Activated effector memory CD4-positive, alpha-beta T cell treated with Interleukin-2 at 50 U/mL for 16 hours (primary cell): ENCODE measurements at regions not wholly inside any gene's neighbourhood (a gene's known extent, or its start where the extent isn't known, plus 50 kb on each side); places are given as distances from the start of the nearest gene placed in this dataset.

Source experiments
- DNase-seq: peaks from one replicate; pipeline ENCODE4 v3.0.0-alpha.2; 2020

- DNase-seq = no peak
Measured at GRCh38 chr4:153109296-153109849, 94.9 kb upstream of the TRIM2 start.

- DNase-seq = no peak
Measured at GRCh38 chr4:153110739-153111138, 93.5 kb upstream of the TRIM2 start.

DNA sequence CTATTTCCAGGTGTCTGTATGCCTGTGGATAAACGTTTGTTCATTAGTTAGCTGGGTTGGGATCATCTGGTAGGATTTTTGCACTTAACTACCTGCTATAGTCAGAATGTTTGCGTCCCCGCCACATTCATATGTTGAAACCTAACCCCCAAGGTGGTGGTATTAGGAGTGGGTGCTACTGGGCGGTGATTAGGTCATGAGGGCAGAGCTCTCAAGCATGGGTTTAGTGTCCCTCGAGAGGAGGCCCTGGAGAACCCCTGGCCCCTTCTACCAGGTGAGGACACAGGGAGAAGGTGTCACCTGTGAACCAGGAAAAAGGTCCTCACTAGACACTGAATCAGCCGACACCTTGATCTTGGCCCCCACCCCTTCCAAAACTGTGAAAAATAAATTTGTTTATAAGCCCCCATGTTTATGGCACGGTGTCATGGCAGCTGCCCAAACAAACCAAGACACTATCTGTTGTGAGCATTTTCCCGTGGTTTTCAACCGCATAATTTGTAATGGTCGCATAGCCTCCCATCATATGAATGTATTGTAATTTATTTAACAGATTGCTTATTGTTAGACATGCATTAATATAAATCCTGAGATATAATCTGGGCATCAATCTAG lies 92.7 kb upstream of the TRIM2 start:
- DNase-seq = no peak

- no peak for DNase-seq
Measured at GRCh38 chr4:153112041-153112441, 92.2 kb upstream of the TRIM2 start.

- DNase-seq = no peak
Measured at GRCh38 chr4:153113061-153113837, 91.0 kb upstream of the TRIM2 start.

DNA sequence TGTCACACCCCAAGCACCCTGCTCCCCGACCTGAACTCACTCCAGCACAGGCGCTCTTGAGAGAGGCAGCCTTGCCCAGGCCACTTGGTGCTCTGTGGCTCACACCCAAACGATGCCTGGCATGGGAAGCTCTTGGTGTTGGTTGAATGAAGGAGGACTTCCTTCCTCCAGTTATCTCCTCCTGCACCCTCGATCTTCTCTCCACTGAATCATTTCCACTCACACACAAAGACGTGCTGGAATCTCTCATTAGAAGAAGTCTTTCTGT lies 90.5 kb upstream of the TRIM2 start:
- DNase-seq = no peak

- DNase-seq = peak; percentile 24
Measured at GRCh38 chr4:153114771-153115321, 89.4 kb upstream of the TRIM2 start.

- peak; percentile 64 for DNase-seq
Measured at GRCh38 chr4:153115322-153116290, 88.6 kb upstream of the TRIM2 start.

DNA sequence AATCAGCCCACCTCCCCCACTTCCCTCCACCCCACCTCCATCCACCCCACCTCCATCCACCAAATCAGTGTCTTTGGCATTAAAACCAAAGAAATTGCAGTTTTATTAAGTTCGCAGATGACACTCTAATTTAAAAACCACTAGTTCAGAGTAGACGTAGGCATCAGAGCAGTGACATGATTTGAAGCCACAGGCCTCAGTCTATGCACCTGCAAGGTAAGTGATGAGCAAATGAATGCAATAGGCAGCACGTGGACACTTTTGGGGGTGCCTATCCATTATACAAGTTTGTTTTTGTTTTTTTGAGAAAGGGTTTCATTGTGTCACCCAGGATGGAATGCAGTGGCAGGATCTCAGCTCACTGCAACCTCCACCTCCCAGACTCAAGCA lies 88.0 kb upstream of the TRIM2 start:
- DNase-seq = no peak

- no peak for DNase-seq
Measured at GRCh38 chr4:153116801-153117200, 87.4 kb upstream of the TRIM2 start.

- DNase-seq = no peak
Measured at GRCh38 chr4:153117554-153117953, 86.7 kb upstream of the TRIM2 start.

DNA sequence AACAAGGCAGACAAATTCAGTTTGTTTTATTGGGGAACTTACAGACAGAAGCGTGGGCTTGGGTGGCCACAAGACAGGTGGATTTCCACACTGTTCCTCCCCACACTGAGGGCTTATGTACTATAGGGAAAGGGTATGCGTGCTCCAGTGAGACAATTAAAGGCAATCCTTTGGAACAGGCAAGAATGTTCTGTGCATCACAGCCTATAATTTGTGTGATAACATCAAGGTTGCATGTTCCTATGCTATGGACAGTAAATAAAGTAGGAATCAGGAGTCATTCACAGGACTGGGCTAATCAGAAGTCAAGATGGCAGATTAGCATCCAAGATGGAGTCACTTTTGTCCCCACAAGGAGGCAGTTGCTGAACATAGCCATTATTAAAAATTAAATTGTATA lies 84.6 kb upstream of the TRIM2 start:
- no peak for DNase-seq

GRCh38 chr4:153120235-153120634 lies 84.0 kb upstream of the TRIM2 start:
- no peak for DNase-seq

DNA sequence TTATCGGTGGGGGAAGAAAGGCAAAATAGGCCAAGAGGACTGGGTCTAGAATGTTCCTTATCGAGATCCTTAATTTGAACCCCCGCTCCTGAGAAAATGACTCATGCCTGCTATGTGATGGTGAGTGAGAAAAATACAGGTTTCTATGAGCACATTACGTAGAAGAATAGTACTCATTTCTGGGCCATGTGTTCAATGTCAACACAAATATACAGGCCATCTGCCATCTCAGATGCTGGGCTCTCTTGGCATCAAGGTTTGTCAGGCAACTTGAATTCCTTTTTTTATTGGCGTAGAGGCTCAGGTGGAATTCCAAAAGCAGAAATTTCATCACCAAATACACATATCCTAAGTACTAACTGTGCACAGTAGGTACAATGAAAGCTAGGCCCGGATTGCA lies 81.4 kb upstream of the TRIM2 start:
- no peak for DNase-seq

- DNase-seq = no peak
Measured at GRCh38 chr4:153126137-153126536, 78.1 kb upstream of the TRIM2 start.

DNA sequence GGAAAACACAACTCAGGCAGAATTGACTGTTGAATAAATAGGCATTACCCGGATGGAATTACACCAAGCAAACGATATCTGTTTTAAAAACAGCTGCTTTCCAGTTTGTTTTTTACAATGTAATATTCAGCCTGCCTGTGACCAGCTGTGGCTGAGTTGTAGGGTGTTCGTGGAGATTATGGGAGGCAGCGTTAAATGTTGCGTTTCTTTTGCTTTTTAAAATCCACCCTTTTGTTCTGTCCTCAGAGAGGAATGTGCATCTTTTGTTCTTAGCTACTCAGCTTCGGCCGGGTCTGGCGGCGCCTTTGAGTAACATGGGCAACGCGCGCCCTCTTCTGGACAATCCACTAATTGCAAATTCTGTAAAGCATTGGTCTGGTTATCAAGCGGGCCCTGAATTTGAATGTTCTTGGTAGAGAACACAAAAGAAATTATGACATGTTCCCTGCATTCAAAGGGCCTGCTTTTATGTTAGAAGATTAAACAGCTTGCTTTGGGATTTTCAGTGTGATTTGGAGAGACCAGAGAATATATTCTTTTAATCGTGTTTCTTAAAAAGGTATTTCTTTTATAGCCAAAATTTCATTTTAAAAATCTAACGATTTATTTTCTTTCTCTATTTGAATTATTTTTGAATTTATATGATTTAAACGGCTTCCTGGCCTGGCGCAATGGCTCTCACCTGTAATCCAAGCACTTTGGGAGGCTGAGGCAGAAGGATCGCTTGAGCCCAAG lies 76.3 kb upstream of the TRIM2 start:
- DNase-seq = peak; percentile 70

DNA sequence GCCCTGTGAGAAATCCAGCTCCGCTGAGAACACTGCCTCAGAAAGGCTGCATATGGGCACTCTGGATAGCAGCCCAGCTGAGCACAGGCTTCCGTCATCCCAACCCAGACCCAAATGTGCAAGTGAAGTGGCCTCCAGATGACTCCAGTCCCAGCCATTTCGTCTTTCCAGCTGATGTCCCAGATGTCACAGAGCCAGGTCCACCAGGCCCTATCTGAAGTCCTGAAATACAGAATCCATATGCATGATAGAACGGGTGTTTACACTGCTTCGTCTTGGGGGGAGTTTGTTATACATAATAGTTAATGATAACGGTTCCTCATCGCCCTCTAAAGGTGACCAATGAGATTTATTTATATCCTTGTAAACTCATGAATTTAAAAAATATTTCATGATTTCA lies 72.6 kb upstream of the TRIM2 start:
- no peak for DNase-seq

DNA sequence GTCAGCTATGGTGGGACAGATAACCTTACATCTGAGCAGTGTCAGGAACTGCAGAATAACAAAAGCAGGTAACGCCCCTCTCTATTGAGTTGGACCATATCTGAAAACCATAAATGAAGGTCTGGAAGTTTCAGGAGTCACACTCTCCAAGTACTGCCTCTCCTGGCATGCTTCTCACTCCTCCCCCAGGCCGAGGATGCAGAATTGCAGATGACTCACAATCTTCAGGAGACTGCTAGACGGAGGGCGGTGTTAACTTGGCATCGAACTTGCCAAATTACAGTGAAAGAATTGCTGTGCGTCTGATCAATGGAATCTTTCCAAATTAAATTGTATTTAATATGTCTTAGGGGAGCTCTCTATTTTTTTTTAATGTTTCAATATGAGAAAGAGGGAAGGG lies 67.1 kb upstream of the TRIM2 start:
- DNase-seq = no peak

DNA sequence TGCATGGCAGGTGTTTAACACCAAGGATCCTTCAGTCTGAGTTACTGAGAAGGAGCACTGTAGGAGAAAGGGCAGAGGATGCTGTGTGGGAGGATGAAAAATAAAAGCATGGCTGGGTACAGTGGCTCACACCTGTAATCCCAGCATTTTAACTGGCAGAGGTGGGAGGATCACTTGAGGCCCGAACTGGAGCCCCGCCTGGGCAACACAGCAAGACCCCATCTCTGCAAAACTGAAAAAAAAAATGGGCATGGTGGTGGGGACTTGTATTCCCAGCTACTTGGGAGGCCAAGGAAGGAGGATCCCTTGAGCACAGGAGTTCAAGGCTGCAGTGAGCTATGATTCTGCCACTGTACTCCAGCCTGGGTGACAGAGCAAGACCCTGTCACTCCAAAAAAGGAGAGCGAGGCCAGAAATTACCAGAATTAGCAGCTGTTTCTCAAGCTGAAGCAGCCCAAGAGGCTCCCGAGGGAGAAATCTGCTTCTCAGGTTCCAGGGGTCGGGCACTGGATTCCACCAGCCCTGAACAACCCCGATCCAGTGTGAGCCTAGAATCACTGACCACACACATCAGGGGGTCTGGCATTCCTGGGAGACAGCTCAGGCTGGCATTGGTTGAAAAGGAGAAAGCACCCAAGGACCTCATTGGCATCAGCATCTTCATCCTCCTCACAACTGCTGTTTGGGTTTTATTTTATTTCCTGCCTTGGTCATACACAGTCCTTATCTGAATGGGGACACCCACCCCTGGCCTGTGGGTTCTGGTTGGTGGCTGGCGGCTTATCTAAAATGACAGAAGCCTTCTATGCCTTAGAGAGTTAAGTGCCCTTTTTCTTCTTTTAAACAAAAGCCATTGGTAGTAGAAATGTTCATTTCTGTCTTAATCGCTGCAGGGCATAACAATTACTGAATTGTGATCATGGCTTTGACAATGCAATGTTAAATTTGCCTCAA lies 66.3 kb upstream of the TRIM2 start:
- DNase-seq = no peak

GRCh38 chr4:153138736-153139135 lies 65.5 kb upstream of the TRIM2 start:
- no peak for DNase-seq

GRCh38 chr4:153140294-153140693 lies 63.9 kb upstream of the TRIM2 start:
- DNase-seq = no peak
